ENCODE measurements at regions not wholly inside any gene's neighbourhood (a gene's known extent, or its start where the extent isn't known, plus 50 kb on each side); places are given as distances from the start of the nearest gene placed in this dataset.

- H3K36me3 ChIP-seq (ENCODE audit: low read depth), result no peaks in the 10 kb centered on the region
- CTCF ChIA-PET, result interaction anchor here (0.5 kb wide), 1 partner anchor 897 kb away, joined by 3 read pairs; no protein-coding TSS in a partner anchor
- H3K4me1 ChIP-seq (replicated peaks; ENCODE audit: insufficient read depth), result peaks cover 36% of the 10 kb centered on the region
- peaks cover 8% of the 10 kb centered on the region; the same call in 1 of the 2 replicates for H3K9me3 ChIP-seq (ENCODE audit: insufficient read depth, low read depth)
- H3K27ac ChIP-seq, result no peak overlapping the region
- no peaks in the 10 kb centered on the region for H3K27me3 ChIP-seq (ENCODE audit: insufficient read depth, low read depth)
- no peak for DNase-seq
- H3K9me2 ChIP-seq (ENCODE audit: insufficient read depth), result no peaks in the 10 kb centered on the region
- no peaks in the 10 kb centered on the region for H4K20me1 ChIP-seq (ENCODE audit: insufficient read depth)
- intact Hi-C loops (cut with micrococcal nuclease; ENCODE audit: unreplicated experiment), result loop anchor here (10.0 kb wide), 2 partner anchors 338 to 948 kb away; no protein-coding TSS in a partner anchor
- TF ChIP-seq CTCF (conservative IDR thresholded peaks at IDR 0.05), result no peak
- no peak for TF ChIP-seq EZH2 (IDR thresholded peaks at IDR 0.05; ENCODE audit: low read depth)
- POLR2A ChIA-PET (ENCODE audit: unreplicated experiment), result no interaction called here
- BruUV-seq (replicated peaks), result no TSS peak
- H3K4me2 ChIP-seq, result no peak overlapping the region
- H3F3A ChIP-seq (ENCODE audit: insufficient read depth, low read depth), result peaks cover 24% of the 10 kb centered on the region
- no peak overlapping the region for H3K4me3 ChIP-seq
- 0 out of 2 replicates have a peak, but pooled peaks cover 5% of the 10 kb centered on the region for H3K79me2 ChIP-seq (ENCODE audit: low read depth)
- no peak overlapping the region for H2AFZ ChIP-seq
These were observed 190.9 kb upstream of the PKDCC start for GRCh38 chr2:41856946-41857345.

GRCh38 chr2:41859615-41860514, 188.0 kb upstream of the PKDCC start:
- Histone ChIP-seq H2AFZ (peak overlapping the region; percentile 59), H3K36me3 (ENCODE audit: low read depth) (no peaks in the 10 kb centered on the region), H3K4me2 (peak overlapping the region; percentile 67), H3K27ac (peak overlapping the region; percentile 93), H4K20me1 (ENCODE audit: insufficient read depth) (no peaks in the 10 kb centered on the region), H3K4me1 (replicated peaks; ENCODE audit: insufficient read depth) (peaks cover 39% of the 10 kb centered on the region), H3K4me3 (peak overlapping the region; percentile 47), H3K79me2 (ENCODE audit: low read depth) (0 out of 2 replicates have a peak, but pooled peaks cover 5% of the 10 kb centered on the region), H3F3A (ENCODE audit: insufficient read depth, low read depth) (peaks cover 24% of the 10 kb centered on the region), H3K9me2 (ENCODE audit: insufficient read depth) (no peaks in the 10 kb centered on the region), H3K27me3 (ENCODE audit: insufficient read depth, low read depth) (no peaks in the 10 kb centered on the region), H3K9me3 (ENCODE audit: insufficient read depth, low read depth) (peaks cover 8% of the 10 kb centered on the region; the same call in 1 of the 2 replicates)
- ChIA-PET CTCF (interaction anchor here (0.6 to 0.8 kb wide), 6 partner anchors 10 to 1250 kb away, joined by 3 read pairs; partner anchors contain the start of gene KCNG3), POLR2A (ENCODE audit: unreplicated experiment) (interaction anchor here (0.6 kb wide), 4 partner anchors 69 to 721 kb away, joined by 3 to 10 read pairs (median 7); no protein-coding TSS in a partner anchor)
- DNase-seq, result peak; percentile 63 to 95
- TF ChIP-seq EZH2 (IDR thresholded peaks at IDR 0.05; ENCODE audit: low read depth) (no peak), CTCF (conservative IDR thresholded peaks at IDR 0.05) (no peak)
- BruUV-seq (replicated peaks), result no TSS peak
- intact Hi-C loops (cut with micrococcal nuclease; ENCODE audit: unreplicated experiment), result loop anchor here (10.0 kb wide), 2 partner anchors 335 to 945 kb away; no protein-coding TSS in a partner anchor

- Histone ChIP-seq H3K27me3 (ENCODE audit: insufficient read depth, low read depth) (no peaks in the 10 kb centered on the region), H3K4me2 (no peak overlapping the region), H2AFZ (no peak overlapping the region), H3F3A (ENCODE audit: insufficient read depth, low read depth) (peaks cover 24% of the 10 kb centered on the region), H4K20me1 (ENCODE audit: insufficient read depth) (no peaks in the 10 kb centered on the region), H3K9me3 (ENCODE audit: insufficient read depth, low read depth) (peaks cover 4% of the 10 kb centered on the region; the same call in 1 of the 2 replicates), H3K27ac (no peak overlapping the region), H3K4me3 (no peak overlapping the region), H3K79me2 (ENCODE audit: low read depth) (0 out of 2 replicates have a peak, but pooled peaks cover 5% of the 10 kb centered on the region), H3K36me3 (ENCODE audit: low read depth) (no peaks in the 10 kb centered on the region), H3K9me2 (ENCODE audit: insufficient read depth) (no peaks in the 10 kb centered on the region), H3K4me1 (replicated peaks; ENCODE audit: insufficient read depth) (peaks cover 51% of the 10 kb centered on the region)
- no peak for DNase-seq
- TF ChIP-seq CTCF (conservative IDR thresholded peaks at IDR 0.05) (no peak), EZH2 (IDR thresholded peaks at IDR 0.05; ENCODE audit: low read depth) (no peak)
- ChIA-PET POLR2A (ENCODE audit: unreplicated experiment) (no interaction called here), CTCF (no interaction called here)
- BruUV-seq (replicated peaks), result no TSS peak
- intact Hi-C loops (cut with micrococcal nuclease; ENCODE audit: unreplicated experiment), result no loop called here
These were observed 184.8 kb upstream of the PKDCC start for GRCh38 chr2:41863062-41863461.

Measured in PC-9 (cell line).